ENCODE measurements at regions not wholly inside any gene's neighbourhood (a gene's known extent, or its start where the extent isn't known, plus 50 kb on each side); places are given as distances from the start of the nearest gene placed in this dataset.
"Not testable (repeated sequence)": the region's sequence is repeated elsewhere in the genome, so short reads cannot be mapped to it uniquely, and the experiment has no call there.

DNA sequence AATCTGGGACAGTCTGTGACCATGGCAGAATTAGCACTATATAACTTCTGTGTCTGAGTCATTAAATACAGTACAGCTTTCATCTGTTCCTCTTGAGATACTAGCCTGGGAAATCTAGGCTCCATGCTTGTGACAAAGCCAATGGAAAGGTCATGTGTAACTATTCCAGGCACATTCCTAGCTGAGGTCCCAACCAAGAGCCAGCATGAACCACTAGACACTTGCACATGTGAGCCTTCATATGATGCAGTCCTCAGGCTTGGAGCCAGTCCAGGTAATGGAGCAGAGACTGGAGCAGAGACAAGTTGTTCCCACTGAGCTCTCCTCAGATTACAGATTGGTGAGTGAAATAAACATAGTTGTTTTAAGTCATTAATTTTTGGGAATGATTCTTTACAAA lies 412.4 kb upstream of the ZNF462 start:
- DNase-seq = no peak

DNA sequence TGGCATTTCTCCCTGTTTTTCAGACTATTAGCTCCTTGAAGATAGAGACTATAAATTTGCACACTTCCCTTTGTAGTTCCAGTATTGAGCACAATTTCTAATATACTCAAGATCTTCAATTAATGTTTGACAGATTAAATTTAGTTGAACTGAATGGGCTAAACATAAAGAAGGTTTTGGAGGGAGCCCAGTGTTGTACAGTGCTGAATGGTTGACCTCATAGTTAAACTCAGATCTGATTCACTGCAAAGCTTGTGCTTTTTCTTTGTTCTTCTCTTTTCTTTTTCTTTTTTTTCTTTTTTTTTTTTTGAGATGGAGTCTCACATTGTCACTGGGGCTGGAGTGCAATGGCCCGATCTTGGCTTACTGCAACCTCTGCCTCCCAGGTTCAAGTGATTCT lies 411.7 kb upstream of the ZNF462 start:
- no peak for DNase-seq

DNA sequence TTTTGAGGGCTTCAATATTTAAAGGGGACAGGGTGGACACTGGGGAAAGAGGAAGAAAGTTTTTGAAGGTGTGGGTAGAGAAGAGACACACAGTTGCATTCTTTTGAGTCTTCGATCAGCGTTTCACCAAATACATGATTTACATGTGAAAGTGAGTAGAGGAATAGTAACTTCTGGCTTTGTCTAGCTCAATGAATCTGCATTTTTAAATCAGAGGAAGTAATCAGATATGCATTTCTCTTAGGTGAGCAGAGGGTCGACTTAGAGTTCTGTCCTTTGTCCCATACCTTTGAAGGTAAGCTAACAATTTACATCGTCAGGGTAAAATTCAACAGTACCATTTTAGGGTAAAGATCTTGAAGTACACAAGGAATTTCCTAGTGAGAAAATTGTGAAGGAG lies 406.4 kb upstream of the ZNF462 start:
- DNase-seq = no peak

DNA sequence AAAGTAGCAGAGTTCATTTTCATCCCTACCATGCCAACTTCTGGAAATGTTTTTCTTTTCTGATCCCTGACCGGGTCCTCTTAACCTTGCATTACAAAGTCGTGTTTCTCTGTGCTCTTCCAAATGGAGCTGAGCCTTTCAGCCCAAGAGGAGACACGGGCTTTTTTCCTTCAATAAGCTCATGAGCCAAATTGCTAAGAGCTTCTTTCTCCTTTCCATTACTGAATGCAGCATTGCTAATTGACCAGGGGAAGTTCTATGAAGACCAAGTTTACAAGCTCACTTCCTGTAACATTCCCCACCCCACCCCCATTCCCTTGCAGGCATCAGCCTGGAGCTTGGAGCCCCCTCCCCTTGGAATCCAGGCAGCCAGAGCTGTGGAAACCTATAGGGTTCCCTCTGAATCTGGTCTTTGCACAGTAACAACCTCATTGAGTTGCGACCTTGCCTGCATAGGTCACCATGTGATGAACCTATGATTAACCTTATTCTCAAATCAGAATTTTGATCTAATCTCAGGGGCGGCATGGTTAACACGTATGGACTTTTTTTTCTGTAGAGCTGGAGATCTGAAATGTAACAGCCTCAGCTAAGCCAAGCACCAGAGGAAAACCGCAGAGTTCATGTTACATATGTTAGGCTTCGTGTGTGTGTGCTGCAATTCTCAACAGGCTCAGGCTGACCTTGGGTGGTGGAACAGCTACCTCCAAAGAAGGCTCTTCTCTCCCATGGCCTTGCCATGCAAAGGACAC lies 395.7 kb upstream of the ZNF462 start:
- no peak for DNase-seq

DNA sequence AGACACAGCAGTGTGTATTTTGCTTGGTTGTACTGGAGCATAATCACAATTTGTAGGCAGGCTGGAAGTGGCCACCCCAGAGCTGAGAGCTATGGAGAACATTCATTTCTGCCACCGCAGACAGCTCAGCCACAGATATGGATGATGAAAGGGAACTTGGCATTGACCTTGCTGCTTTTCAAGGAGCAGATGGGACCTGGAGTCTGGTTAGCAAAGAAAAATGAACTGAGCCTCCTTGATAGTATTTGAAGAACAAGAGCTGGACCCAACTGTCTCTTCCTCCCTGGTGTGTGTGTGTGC lies 395.2 kb upstream of the ZNF462 start:
- DNase-seq = no peak

DNA sequence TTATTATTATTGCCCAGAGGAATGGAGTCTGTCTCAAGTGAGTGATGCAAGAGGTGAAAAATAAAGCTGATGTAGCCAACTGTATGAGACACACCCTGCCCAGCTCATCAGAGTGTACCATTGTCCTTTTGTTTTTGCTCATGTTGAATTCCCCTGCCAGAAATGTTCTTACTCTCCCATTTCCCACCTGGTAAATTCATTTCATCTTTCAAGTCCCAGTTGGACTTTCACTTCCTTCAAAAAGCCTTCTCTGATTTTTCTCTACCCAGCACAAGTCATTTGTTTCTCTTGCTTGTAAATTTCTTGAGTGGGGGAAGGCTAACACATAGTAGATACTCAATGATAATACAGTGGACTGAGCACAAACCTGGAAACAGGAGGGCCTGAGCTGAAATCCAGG lies 394.5 kb upstream of the ZNF462 start:
- DNase-seq = no peak

DNA sequence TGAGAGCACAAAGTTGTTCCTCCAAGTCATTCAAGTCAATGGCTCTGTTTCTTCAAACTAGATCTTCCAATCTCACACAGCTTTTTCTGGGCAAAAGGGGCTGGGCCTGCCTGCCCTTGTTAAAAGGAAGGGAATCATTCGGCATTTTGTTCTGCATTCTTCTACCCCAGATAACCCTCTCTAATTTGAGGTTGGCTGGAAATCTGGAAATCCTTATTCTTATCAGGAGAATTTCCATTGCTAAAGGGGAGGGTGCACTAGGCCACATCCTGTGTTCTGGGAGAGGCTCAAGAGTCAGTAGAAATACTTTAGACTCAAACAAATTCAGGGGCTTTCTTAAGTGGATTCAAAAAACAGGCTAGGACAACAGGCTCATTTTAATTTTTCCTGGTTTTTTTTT lies 384.7 kb upstream of the ZNF462 start:
- DNase-seq = no peak

DNA sequence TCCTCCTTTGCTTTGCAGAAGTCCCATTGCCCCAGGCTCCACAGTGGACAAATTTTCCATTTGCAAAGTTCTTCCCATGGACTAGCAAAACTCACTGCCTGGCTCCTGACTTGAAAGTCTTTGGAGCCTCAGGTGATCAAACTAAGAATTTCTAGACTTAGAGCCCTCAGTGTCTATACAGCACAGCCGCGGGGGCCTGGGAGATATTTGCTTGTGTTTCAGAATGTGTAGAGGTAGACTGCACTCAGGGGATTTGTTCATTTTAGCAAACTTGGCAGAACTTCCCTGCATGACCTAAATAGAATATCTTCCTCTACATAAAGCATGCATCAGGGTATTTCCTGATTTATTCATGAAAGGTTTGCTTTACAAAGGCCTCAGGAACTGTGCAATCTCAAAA lies 384.2 kb upstream of the ZNF462 start:
- no peak for DNase-seq

DNA sequence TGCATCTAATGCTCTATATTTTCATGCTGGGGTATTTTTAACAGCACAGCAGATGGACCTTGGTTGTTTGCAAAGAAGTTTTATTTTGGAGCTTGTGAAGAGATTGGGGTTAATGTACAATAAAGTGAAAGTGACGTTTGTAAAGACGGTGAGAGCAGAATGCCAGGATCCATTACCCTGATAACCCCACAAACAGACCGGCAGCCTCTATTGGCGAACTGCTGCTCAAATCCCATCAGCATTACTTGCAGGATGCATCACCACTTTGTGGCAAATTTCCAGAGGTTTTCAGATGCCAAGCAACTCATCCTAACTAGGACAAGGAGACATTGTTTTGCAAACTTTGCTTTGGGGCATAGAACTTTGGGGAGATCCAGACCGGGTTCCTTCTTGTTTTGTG lies 383.3 kb upstream of the ZNF462 start:
- no peak for DNase-seq

DNA sequence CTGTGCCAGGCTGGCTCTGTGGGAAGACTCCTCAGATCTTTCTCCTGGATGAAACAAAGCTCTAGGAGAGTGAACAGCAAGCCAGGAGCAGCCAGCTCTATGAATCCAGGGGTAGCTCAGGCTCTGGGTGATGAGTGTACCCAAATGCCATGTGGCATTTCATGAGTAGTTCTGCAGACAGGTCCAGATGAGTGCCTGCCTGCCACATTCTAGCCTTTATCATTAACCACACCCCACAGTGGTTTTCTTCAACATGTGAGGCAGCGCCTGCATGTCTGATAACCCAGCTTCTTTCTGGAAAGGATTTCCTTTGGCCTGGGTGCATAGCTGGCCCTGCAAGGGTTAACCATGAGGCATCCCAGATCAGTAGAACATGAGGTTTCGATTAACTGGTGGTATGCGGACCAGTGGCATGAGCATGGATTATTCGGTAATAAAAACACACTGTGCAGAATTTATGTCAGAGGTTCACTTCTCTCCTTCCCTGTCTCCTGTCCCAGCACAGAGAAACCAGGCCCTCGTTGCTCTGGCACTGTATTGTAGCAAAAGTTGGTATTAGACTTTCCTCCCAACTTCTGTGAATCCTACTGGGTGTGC lies 381.9 kb upstream of the ZNF462 start:
- DNase-seq = no peak

DNA sequence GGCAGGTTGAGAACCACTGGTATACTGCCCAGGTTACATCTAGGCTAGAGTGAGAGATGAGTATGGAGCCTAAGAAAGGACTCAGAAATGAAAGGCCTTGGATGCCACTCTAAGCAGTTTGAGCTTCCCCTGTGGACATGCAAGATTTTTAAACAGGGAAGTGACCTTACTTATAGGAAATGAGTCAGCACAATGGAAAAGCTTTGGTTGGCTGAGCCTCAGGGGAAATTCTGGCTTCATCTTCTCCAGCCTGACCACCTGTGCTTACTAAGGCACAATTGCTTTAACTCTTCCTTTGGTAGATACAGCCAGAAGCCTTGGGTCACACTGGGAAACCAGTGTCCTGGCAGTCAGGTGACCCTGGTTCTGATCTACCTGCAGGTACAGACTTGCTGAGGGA lies 380.2 kb upstream of the ZNF462 start:
- DNase-seq = no peak

DNA sequence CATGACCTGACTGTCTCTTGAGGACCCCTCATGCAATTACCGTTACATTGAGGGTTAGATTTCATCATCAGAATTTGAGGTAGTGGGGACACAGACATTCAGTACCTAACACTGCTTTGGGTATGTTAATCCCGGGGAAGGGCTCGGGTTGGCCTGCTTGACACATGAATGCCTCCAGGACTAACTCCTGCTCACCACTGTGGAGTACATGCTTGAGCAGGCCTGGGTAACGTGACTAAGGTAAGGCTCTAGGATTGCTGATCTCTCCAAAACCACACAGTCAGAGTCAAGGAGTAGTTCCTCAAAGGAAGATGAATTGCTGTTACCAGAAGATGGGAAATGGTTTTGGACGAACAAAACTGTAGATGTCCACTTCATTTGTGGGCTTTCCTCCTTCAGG lies 376.3 kb upstream of the ZNF462 start:
- no peak for DNase-seq

DNA sequence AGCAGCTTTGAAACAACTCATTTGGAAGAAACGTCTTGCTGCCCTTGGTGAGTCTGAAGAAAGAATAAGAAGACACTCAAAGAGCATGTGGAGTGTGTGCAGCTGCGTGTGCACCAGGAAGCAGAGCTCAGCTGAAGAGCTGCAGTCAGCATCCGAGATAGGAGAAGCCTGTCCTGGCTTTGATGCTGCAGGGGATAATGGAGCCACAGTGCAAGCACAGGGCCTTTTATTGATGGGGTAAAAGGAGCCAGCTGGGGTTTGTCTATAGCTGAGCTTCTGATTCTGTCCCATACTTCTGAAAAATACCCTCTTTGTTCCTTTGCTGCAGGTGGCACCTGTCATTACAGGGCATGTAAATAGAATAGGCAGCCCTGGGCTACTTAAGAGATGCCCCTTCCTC lies 375.7 kb upstream of the ZNF462 start:
- no peak for DNase-seq

DNA sequence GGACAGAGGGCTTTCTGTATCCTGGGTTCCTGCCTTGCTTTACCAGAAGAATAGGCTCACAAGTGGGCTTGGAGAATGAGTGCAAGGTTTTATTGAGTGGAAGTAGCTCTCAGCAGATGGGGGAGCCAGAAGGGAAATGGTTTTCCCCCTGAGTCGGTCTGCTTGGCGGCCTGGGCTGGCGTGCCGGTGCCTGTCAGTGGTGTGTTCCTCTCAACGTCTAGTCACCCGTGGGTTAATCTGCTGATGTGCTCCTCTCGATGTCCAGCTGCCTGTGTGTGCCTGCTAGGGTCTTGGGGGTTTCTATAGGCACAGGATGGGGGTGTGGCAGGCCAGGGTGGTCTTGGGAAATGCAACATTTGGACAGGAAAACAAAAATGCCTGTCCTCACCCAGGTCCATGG lies 370.8 kb upstream of the ZNF462 start:
- not testable (repeated sequence) for DNase-seq

DNA sequence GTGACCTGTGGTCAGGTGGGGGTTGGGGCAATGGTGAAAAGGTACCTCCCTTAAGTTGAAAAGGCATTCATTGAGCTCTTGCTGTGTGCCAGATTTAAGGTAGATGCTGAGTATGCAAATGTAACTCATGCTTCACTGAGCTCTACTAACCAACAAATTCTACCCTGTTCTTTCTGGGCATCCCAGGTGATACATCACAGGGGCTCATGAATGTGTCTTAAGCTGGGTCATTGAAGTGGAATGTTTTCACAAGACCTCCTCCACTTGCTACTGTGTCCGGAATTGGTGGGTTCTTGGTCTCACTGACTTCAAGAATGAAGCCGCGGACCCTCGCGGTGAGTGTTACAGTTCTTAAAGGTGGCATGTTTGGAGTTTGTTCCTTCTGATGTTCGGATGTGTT lies 362.8 kb upstream of the ZNF462 start:
- DNase-seq = no peak

DNA sequence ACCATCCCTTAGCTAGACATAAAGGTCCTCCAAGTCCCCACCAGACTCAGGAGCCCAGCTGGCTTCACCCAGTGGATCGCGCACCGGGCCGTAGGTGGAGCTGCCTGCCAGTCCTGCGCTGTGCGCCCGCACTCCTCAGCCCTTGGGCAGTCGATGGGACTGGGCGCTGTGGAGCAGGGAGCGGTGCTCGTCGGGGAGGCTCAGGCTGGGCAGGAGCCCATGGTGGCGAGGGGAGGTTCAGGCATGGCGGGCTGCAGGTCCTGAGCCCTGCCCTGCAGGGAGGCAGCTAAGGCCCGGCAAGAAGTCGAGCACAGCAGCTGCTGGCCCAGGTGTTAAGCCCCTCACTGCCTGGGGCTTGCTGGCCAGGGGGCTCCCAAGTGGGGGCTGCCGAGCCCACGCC lies 361.8 kb upstream of the ZNF462 start:
- not testable (repeated sequence) for DNase-seq

DNA sequence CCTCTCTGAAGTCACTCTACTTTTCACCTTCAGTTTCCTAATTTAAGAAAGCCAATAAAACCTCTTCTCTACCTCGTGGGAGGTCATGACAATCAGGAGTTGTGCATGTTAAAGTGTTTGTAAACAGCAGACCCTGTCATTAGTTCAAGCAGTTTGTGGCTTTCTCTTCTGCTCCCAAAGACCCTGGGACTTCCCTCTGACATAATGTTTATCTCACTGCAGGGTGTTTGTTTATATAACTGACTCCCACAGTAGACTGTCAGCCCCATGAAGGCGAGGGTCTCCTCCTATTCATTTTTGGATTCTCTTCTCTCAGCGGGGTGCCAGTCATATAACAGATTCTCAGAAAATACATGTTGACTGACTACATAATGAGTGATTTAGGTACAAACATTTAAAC lies 360.0 kb upstream of the ZNF462 start:
- no peak for DNase-seq

DNA sequence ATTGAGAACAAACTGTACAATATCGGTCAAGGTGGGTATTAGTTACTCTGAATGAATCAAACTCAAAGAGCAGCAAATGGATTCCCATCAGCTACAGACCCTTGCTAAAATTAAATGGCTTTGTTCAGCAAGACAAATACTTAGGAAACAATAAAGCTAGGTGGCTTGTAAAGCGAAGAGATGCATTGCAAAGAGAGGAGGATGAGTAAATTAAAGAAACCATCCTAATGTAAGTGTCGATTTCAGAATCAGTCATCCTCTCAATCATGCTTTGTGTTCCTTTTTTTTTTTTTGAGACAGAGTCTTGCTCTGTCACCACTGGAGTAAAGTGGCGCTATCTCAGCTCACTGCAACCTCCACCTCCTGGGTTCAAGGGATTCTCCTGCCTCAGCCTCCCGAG lies 359.2 kb upstream of the ZNF462 start:
- DNase-seq = no peak

DNA sequence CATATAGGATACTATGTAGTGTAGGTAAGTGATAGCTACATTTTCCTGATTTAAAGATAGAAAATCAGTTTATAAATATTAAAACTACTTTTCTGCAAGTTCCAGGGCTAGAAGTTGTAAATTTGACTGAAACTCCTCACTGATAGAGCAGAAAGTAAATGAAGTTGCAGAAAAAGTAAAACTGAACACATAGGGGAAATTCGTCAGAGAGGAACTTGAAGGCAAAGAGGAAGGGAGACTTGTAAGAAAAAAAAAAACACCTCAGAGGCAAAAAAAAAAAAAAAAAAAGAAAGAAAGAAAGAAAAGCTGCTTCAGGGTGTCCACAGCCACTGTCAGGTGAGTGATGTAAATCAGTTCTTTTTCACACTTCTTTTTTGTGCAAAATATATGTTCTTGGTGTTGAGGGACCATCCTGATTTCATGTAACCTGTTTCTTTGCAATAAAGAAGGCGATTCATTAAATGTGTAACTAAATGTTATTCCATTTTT lies 336.2 kb upstream of the ZNF462 start:
- DNase-seq = no peak

DNA sequence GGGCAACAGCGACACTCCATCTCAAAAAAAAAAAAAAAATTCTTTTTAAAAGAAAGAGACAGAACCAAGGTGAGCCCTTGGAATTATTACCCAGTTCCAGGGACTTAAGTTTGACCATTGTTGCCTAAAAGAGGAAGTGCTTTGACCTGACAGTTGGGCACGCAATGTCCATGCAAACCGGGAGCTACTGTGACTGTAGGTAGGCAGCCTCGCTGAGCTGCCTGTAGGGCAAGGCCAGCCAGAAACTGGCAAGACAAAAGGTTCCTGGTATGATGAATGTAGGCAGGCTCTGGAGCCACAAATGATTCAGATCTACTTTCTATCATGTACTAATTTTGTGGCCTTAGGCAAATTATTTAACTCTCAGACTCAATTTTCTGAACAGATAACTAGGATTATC lies 334.8 kb upstream of the ZNF462 start:
- no peak for DNase-seq

DNA sequence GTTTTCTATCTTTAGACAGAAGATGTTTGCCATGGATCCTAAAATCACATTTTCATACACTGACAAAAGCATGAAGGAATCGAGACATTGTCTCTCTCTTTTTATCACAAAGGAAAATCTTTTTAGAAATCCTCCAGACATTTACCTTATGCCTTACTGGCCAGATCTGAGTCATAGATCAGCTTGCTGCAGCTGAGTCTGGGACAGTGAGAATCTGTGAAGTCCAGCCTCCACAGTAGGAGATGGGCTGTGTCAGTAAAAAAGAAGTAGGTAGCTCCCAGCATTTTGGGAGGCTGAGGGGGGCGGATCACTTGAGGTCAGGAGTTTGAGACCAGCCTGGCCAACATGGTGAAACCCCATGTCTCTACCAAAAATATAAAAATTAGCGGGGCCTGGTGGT lies 333.4 kb upstream of the ZNF462 start:
- DNase-seq = no peak

DNA sequence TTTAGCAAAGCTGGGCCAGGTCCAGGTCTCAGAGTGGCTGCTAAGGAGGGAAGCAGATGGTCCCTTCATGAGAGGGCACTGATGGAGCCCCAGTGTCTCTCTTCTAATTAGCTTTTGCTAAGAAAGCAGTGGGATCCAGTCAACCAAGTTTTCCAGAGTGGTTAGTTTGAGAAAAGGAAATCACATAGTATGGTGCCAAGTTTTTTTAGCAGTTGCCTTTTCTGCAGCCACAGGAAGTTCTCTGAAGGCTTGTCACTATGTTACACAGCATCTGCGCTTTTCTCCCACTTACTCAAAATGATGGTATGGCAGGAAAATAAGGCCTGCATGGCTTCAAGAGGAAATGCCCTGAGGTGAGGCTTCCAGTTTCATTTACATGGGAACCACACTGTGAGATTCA lies 331.5 kb upstream of the ZNF462 start:
- DNase-seq = no peak

DNA sequence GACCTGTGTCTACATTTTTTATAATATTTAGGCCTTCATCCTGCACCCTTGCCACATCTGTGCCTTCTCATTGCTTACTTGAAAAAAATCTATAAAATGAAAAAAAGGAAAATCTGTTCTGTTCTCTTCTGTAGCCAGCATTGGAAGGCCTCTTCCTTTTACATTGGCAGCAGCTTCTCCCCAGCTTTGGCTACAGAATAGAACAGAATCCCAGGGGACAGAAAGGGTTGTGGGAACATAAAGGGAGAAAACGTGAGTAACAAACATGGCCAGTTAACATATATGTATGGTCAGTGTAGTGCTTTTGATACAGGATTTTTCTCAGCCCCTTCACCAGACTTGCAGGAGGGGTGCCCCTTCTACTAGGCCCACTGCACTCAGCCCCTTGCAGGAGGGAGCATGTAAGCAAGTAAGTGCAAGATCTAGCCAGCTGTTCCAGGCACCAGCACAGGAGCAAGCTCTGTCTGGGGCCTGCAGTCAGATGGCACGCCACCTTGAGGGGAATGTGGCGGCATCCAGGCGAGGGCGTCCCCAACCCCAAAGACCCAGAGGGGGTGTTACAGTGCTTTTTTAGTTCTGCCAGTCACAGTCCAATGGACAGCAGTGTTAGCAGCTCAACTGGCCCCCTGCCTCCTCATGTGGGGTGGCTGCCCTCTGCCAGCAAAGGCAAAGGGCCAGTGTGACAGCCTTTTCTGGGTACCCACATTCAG lies 330.5 kb upstream of the ZNF462 start:
- no peak for DNase-seq

DNA sequence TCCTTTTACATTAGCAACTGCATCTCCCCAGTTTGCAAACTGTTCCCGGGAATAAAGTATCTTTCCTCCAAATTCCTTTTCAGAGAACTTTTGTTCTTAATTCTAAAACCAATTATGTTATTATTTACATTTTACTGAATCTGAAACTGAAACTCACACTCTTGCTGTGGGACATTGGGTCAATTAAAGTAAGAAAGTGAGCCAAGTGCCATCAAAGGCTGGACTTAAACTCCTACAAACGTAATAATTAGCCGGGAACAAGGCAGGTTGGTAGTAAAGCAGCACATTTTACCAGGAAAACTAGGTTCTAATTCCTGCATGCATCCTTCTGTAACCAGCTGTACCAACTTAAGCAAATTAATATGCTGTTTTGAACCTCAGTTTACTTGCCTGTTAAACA lies 328.2 kb upstream of the ZNF462 start:
- no peak for DNase-seq
